ENCODE measurements at regions not wholly inside any gene's neighbourhood (a gene's known extent, or its start where the extent isn't known, plus 50 kb on each side); places are given as distances from the start of the nearest gene placed in this dataset.

GRCh38 chr12:66048835-66049537, 81.6 kb downstream of the LLPH start (continued):
- TF ChIP-seq SP4 (CRISPR knock-in tag; IDR thresholded peaks at IDR 0.05) = no peak
- TF ChIP-seq NCOA5 (CRISPR knock-in tag; IDR thresholded peaks at IDR 0.05) = no peak
- TF ChIP-seq ZNF253 (CRISPR knock-in tag; IDR thresholded peaks at IDR 0.05; ENCODE audit: borderline replicate concordance) = no peak
- no peak for TF ChIP-seq ZFX (CRISPR knock-in tag; IDR thresholded peaks at IDR 0.05; ENCODE audit: low read depth)
- TF ChIP-seq SMC3 (IDR thresholded peaks at IDR 0.05; ENCODE audit: low read length) = peak; percentile 54; the same call in 1 of the 2 replicates
- TF ChIP-seq SATB2 (CRISPR knock-in tag; IDR thresholded peaks at IDR 0.05) = peak; percentile 69; the same call in 1 of the 2 replicates
- no peak for TF ChIP-seq GTF3A (CRISPR knock-in tag; conservative IDR thresholded peaks at IDR 0.05)
- no peak for TF ChIP-seq ZNF225 (CRISPR knock-in tag; IDR thresholded peaks at IDR 0.05)
- peak in 1 of 2 experiments; percentile 75; a peak in 1 of 4 replicates for TF ChIP-seq REST (IDR thresholded peaks at IDR 0.05; ENCODE audit: borderline replicate concordance in 1 of 2, low read depth in 1 of 2, low read length in 2 of 2)
- TF ChIP-seq KAT2B (IDR thresholded peaks at IDR 0.05; ENCODE audit: borderline replicate concordance, low read depth, low read length) = no peak
- peak; percentile 66; the same call in 1 of the 2 replicates for TF ChIP-seq MYNN (CRISPR knock-in tag; IDR thresholded peaks at IDR 0.05; ENCODE audit: low read depth)
- TF ChIP-seq ZNF343 (CRISPR knock-in tag; IDR thresholded peaks at IDR 0.05) = 0 out of 2 replicates have a peak, but pooled peaks have one; percentile 23
- TF ChIP-seq ZSCAN5A (CRISPR knock-in tag; IDR thresholded peaks at IDR 0.05; ENCODE audit: borderline replicate concordance) = peak; percentile 74; the same call in 1 of the 2 replicates
- TF ChIP-seq, protein P1, sequence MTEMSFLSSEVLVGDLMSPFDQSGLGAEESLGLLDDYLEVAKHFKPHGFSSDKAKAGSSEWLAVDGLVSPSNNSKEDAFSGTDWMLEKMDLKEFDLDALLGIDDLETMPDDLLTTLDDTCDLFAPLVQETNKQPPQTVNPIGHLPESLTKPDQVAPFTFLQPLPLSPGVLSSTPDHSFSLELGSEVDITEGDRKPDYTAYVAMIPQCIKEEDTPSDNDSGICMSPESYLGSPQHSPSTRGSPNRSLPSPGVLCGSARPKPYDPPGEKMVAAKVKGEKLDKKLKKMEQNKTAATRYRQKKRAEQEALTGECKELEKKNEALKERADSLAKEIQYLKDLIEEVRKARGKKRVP (CRISPR knock-in tag; IDR thresholded peaks at IDR 0.05) = peak in 1 of 2 experiments; percentile 87; a peak in 2 of 4 replicates
- TF ChIP-seq RXRB (CRISPR knock-in tag; IDR thresholded peaks at IDR 0.05; ENCODE audit: borderline replicate concordance) = peak; percentile 91
- TF ChIP-seq ELF1 (CRISPR knock-in tag; IDR thresholded peaks at IDR 0.05) = 0 out of 2 replicates have a peak, but pooled peaks have one; percentile 59
- no peak for TF ChIP-seq ZNF720 (CRISPR knock-in tag; IDR thresholded peaks at IDR 0.05)
- TF ChIP-seq, protein P2, sequence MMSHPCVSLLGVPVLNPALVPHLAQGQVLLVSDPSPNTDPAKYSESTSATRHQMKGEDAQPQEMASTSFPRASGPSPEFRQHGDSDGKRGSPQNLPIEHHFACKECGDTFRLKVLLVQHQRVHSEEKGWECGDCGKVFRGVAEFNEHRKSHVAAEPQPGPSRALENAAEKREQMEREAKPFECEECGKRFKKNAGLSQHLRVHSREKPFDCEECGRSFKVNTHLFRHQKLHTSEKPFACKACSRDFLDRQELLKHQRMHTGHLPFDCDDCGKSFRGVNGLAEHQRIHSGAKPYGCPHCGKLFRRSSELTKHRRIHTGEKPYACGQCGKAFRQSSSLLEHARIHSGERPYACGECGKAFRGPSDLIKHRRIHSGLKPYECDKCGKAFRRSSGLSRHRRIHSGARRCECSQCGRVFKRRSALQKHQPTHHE (CRISPR knock-in tag; IDR thresholded peaks at IDR 0.05; ENCODE audit: borderline replicate concordance) = no peak
- peak; percentile 91 for TF ChIP-seq HMG20B (CRISPR knock-in tag; conservative IDR thresholded peaks at IDR 0.05)
- TF ChIP-seq SP2 (CRISPR knock-in tag; IDR thresholded peaks at IDR 0.05) = no peak

Data from HepG2 (cell line).